Fibroblast of pulmonary artery (primary cell): ENCODE measurements at regions not wholly inside any gene's neighbourhood (a gene's known extent, or its start where the extent isn't known, plus 50 kb on each side); places are given as distances from the start of the nearest gene placed in this dataset.

ENCODE experiments used
- DNase-seq: peaks from one replicate; pipeline ENCODE4 v3.0.0-alpha.2; 2010; ENCODE audit warnings: low read depth
- H3K4me3 ChIP-seq: replicated peaks from 2 replicates; pipeline ENCODE4 v1.5.1; 2011; ENCODE audit warnings: low read depth, mild to moderate bottlenecking, control low read depth, low read length, moderate library complexity
- CTCF ChIP-seq: IDR thresholded peaks from 2 replicates; pipeline ENCODE4 v1.5.1; 2011; ENCODE audit warnings: mild to moderate bottlenecking, control low read depth, low read length, inconsistent platforms; ENCODE audit errors: missing control alignments

- TF ChIP-seq CTCF = no peak
- DNase-seq = peak; percentile 58
Measured at GRCh38 chr4:159655547-159655946, 552.7 kb downstream of the RAPGEF2 start.

GRCh38 chr4:159669094-159669493 is 566.2 kb downstream of the RAPGEF2 start:
- TF ChIP-seq CTCF = no peak
- no peak overlapping the region for H3K4me3 ChIP-seq
- no peak for DNase-seq

More at GRCh38 chr4:159655547-159655946, 552.7 kb downstream of the RAPGEF2 start:
- H3K4me3 ChIP-seq = no peak overlapping the region

- TF ChIP-seq CTCF = no peak
- no peak for DNase-seq
- H3K4me3 ChIP-seq = no peak overlapping the region
Measured at GRCh38 chr4:159673221-159673620, 570.3 kb downstream of the RAPGEF2 start.

- no peak overlapping the region for H3K4me3 ChIP-seq
- no peak for TF ChIP-seq CTCF
- no peak for DNase-seq
Measured at GRCh38 chr4:159674241-159674640, 571.4 kb downstream of the RAPGEF2 start.

- TF ChIP-seq CTCF = no peak
- H3K4me3 ChIP-seq = no peak overlapping the region
- peak; percentile 38 for DNase-seq
Measured at GRCh38 chr4:159677521-159677920, 574.6 kb downstream of the RAPGEF2 start.

- DNase-seq = no peak
- no peak for TF ChIP-seq CTCF
- H3K4me3 ChIP-seq = no peak overlapping the region
Measured at GRCh38 chr4:159682996-159683395, 580.1 kb downstream of the RAPGEF2 start.

- DNase-seq = no peak
- H3K4me3 ChIP-seq = no peak overlapping the region
- no peak for TF ChIP-seq CTCF
Measured at GRCh38 chr4:159684061-159684460, 581.2 kb downstream of the RAPGEF2 start.
